ENCODE measurements at regions not wholly inside any gene's neighbourhood (a gene's known extent, or its start where the extent isn't known, plus 50 kb on each side); places are given as distances from the start of the nearest gene placed in this dataset.

DNA sequence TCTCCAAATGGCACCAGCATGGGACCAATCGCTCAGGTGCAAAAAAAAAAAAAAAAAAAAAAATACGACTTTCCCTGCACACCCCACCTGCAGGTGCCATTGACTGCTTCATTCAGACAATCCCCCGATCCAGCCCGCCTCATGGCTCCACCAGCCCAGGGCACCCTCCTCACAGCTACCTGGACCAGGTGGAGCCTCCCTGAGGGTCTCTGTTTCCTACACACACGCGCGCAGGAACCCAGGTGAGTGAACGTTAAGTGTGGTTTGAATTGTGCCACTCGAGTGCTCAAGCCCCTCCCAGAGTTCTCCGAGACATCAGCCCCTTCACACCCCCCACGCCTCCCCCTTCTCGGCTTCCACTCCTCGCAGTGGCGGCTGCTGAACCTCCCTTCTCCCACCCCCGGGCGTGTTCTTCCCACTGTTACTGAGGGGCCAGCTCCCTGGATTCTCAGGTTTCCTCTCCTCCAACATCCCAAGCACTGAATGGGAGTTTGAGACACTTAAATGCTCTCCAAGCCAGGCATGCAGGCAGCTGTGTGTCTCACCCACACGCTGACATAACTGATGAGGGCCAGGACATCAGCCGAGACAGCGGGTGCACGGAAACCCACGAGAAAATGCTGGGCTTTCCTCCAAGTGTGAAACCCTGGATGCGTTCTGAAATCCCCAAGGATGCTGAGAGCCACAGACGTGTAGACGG, 88.8 kb upstream of the SNTG2 start:
- no peak overlapping the region for H3K27ac Mint-ChIP-seq (ENCODE audit: unreplicated experiment)
- H3K27me3 Mint-ChIP-seq (ENCODE audit: low read depth): peaks cover 6% of the 10 kb centered on the region
- no peaks in the 10 kb centered on the region for H3K9me3 Mint-ChIP-seq
- peaks cover 20% of the 10 kb centered on the region for H3K4me1 Mint-ChIP-seq
- no peak overlapping the region for H3K4me3 Mint-ChIP-seq
- H3K36me3 Mint-ChIP-seq (ENCODE audit: low read depth): no peaks in the 10 kb centered on the region
- no peak for DNase-seq (ENCODE audit: low read depth, low spot score)
- TF ChIP-seq, protein P1, sequence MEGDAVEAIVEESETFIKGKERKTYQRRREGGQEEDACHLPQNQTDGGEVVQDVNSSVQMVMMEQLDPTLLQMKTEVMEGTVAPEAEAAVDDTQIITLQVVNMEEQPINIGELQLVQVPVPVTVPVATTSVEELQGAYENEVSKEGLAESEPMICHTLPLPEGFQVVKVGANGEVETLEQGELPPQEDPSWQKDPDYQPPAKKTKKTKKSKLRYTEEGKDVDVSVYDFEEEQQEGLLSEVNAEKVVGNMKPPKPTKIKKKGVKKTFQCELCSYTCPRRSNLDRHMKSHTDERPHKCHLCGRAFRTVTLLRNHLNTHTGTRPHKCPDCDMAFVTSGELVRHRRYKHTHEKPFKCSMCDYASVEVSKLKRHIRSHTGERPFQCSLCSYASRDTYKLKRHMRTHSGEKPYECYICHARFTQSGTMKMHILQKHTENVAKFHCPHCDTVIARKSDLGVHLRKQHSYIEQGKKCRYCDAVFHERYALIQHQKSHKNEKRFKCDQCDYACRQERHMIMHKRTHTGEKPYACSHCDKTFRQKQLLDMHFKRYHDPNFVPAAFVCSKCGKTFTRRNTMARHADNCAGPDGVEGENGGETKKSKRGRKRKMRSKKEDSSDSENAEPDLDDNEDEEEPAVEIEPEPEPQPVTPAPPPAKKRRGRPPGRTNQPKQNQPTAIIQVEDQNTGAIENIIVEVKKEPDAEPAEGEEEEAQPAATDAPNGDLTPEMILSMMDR (conservative IDR thresholded peaks at IDR 0.05): no peak

DNA sequence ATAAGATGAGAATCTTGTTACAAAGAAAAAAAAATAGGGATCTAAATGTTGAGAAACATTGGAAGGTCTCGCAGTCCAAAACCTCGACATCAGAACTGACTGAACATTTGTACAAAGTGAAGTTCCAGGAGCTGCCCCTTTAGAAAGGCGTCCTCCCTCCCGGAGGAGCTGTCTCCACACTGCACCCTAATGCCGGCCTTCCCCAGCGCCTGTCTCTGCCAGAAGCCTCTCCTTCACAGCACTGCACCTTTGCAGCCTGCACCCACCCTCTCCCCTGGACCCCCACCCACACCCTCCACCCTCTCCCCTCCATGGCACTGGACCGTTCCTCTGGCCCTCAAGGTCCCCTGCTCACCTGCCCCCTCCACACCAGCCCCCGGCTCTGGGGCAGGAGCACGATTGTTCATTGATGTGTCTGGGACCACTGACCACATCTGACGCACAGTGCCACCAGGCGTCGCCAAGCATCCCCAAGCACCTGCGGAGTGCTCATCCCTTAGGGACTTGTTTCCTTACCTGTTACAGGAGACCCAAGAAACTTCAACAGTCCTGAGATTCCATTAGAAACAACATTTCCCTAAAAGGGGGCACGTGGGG, 90.3 kb upstream of the SNTG2 start:
- Mint-ChIP-seq H3K36me3 (ENCODE audit: low read depth) (no peaks in the 10 kb centered on the region), H3K27ac (ENCODE audit: unreplicated experiment) (no peak overlapping the region), H3K27me3 (ENCODE audit: low read depth) (peaks cover 6% of the 10 kb centered on the region), H3K4me3 (no peak overlapping the region), H3K4me1 (peaks cover 19% of the 10 kb centered on the region), H3K9me3 (no peaks in the 10 kb centered on the region)
- TF ChIP-seq, protein P1 (conservative IDR thresholded peaks at IDR 0.05): no peak
- DNase-seq (ENCODE audit: low read depth, low spot score): no peak

DNA sequence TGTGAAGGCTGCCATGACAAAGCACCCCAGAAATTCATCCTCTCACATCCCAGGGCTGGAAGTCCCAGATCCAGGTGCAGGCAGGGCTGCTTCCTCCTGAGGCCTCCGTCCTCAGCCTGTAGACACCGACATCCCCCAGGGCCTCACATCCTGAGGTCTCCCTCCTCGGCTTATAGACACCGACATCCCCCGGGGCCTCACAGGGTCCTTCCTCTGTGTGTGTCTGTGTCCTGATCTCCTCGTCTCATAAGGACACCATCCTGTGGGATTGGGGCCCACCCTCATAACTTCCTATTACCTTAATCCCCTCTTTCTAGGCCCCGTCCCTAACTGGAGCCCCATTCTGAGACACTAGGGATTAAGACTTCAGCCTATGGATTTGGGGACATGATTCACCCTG, 92.0 kb upstream of the SNTG2 start:
- Mint-ChIP-seq H3K4me1 (peaks cover 19% of the 10 kb centered on the region), H3K36me3 (ENCODE audit: low read depth) (no peaks in the 10 kb centered on the region), H3K27ac (ENCODE audit: unreplicated experiment) (no peak overlapping the region), H3K4me3 (no peak overlapping the region), H3K27me3 (ENCODE audit: low read depth) (peaks cover 6% of the 10 kb centered on the region), H3K9me3 (peaks cover 6% of the 10 kb centered on the region)
- DNase-seq (ENCODE audit: low read depth, low spot score): no peak
- TF ChIP-seq, protein P1 (conservative IDR thresholded peaks at IDR 0.05): no peak

DNA sequence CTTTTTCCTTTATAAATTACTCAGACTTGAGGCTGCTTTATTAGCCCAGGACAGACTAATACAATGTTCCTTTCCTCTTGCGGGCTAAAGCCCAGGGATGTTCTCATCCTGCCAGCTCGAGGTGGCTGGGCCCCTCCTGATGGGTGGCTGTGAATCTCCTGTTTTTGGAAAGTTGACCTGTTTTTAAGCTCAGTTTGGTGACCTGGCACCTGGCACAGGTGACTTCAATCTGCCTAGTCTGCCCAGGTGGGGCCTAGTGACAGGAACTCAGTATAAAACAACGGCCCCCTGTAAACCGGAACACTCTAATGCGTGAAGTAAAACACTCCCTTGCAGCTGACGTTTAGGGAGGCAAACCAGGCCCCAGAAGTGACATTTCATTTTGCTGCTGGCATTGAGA, 92.7 kb upstream of the SNTG2 start:
- Mint-ChIP-seq H3K9me3 (peaks cover 6% of the 10 kb centered on the region), H3K36me3 (ENCODE audit: low read depth) (no peaks in the 10 kb centered on the region), H3K4me1 (peaks cover 19% of the 10 kb centered on the region), H3K4me3 (no peak overlapping the region), H3K27ac (ENCODE audit: unreplicated experiment) (peak overlapping the region; percentile 21), H3K27me3 (ENCODE audit: low read depth) (peaks cover 3% of the 10 kb centered on the region)
- TF ChIP-seq, protein P1 (conservative IDR thresholded peaks at IDR 0.05): no peak
- DNase-seq (ENCODE audit: low read depth, low spot score): no peak

DNA sequence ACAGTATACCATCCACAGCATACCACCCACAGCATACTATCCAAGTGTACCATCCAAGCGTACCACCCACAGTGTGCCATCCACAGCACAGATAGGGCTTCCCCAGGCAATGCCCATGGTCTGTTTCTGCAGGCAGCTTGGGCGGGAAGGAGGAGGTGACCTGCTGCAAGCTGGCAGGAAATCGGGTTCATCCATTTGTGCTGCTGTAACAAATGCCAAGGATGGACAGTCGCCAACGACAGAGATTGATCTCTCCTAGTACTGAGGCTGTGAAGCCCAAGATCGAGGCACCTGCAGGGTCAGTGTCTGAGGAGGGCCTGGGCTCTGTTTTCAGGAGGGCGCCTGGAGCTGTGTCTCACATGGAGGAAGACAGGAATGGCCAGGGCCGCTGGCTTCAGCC, 93.6 kb upstream of the SNTG2 start:
- Mint-ChIP-seq H3K9me3 (peaks cover 6% of the 10 kb centered on the region), H3K27ac (ENCODE audit: unreplicated experiment) (no peak overlapping the region), H3K4me3 (no peak overlapping the region), H3K4me1 (peaks cover 19% of the 10 kb centered on the region), H3K27me3 (ENCODE audit: low read depth) (peaks cover 2% of the 10 kb centered on the region), H3K36me3 (ENCODE audit: low read depth) (no peaks in the 10 kb centered on the region)
- no peak for DNase-seq (ENCODE audit: low read depth, low spot score)
- TF ChIP-seq, protein P1 (conservative IDR thresholded peaks at IDR 0.05): no peak

All from neural crest cell (in vitro differentiated cells).